ENCODE measurements at regions not wholly inside any gene's neighbourhood (a gene's known extent, or its start where the extent isn't known, plus 50 kb on each side); places are given as distances from the start of the nearest gene placed in this dataset.

DNA sequence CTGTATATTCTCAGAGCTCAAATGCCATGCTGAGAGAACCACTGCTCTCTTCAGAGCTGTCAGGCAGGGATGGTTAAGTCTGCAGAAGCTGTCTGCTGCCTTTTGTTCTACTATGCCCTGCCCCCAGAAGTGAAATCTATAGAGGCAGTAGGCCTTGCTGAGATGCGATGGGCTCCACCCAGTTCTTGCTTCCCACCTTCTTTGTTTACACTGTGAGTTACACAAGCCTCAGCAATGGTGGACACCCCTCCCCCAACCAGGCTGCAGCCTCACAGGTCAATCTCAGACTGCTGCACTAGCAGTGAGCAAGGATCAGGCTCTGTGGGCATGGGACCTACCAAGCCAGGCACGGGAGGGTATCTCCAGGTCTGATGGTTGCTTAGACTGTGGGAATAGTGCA, 271.6 kb downstream of the CENPC start:
- Histone ChIP-seq H3K4me1 (ENCODE audit: insufficient read depth, low read length, poor library complexity, severe bottlenecking) (no peaks in the 10 kb centered on the region), H3K79me2 (ENCODE audit: insufficient read depth, low read depth, low read length) (no peaks in the 10 kb centered on the region), H2AFZ (ENCODE audit: low read length) (no peak overlapping the region), H3K27ac (ENCODE audit: low read depth, low read length, poor library complexity, severe bottlenecking) (no peak overlapping the region), H3K9me2 (ENCODE audit: insufficient read depth, low read length) (no peaks in the 10 kb centered on the region), H3K4me2 (ENCODE audit: low read length) (no peak overlapping the region), H4K20me1 (ENCODE audit: insufficient read depth, low read length) (no peaks in the 10 kb centered on the region), H3K36me3 (ENCODE audit: insufficient read depth, low read length) (no peaks in the 10 kb centered on the region), H3K9me3 (ENCODE audit: low read length) (no peaks in the 10 kb centered on the region), H3K4me3 (ENCODE audit: low read depth, low read length, poor library complexity, severe bottlenecking) (no peak overlapping the region)
- no peak for DNase-seq (ENCODE audit: low spot score)
- POLR2A ChIA-PET = interaction anchor here (0.6 kb wide), 1 partner anchor 549 kb away, joined by 3 read pairs; no protein-coding TSS in a partner anchor
- BruUV-seq (replicated peaks) = no TSS peak
- no peak for TF ChIP-seq EZH2phosphoT487 (IDR thresholded peaks at IDR 0.05; ENCODE audit: borderline replicate concordance, low read depth, low read length)
- TF ChIP-seq, protein P1, sequence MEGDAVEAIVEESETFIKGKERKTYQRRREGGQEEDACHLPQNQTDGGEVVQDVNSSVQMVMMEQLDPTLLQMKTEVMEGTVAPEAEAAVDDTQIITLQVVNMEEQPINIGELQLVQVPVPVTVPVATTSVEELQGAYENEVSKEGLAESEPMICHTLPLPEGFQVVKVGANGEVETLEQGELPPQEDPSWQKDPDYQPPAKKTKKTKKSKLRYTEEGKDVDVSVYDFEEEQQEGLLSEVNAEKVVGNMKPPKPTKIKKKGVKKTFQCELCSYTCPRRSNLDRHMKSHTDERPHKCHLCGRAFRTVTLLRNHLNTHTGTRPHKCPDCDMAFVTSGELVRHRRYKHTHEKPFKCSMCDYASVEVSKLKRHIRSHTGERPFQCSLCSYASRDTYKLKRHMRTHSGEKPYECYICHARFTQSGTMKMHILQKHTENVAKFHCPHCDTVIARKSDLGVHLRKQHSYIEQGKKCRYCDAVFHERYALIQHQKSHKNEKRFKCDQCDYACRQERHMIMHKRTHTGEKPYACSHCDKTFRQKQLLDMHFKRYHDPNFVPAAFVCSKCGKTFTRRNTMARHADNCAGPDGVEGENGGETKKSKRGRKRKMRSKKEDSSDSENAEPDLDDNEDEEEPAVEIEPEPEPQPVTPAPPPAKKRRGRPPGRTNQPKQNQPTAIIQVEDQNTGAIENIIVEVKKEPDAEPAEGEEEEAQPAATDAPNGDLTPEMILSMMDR (conservative IDR thresholded peaks at IDR 0.05; ENCODE audit: low read length) = no peak
- CTCF ChIA-PET (ENCODE audit: unreplicated experiment) = no interaction called here
- intact Hi-C loops (cut with micrococcal nuclease; ENCODE audit: unreplicated experiment) = no loop called here

DNA sequence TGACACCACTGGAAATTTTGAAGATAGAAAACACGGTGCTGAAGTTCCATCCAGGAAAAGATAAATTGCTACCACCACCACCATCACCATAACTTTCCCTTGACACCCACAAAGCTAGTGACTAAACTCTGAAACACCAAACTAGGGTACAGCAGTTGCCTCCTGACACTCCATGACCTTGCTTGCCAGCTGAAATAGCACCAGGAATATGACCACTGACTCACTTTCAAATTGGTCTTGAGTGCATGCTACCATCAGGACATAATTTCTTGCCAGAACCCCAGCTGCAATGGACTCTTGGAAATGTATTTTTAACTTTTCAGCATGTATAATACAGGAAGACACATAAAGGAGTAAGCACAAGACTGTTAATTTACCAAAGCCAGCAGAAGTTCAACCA, 283.3 kb downstream of the CENPC start:
- no peak overlapping the region for H3K27ac ChIP-seq (ENCODE audit: low read depth, low read length, poor library complexity, severe bottlenecking)
- H3K9me3 ChIP-seq (ENCODE audit: low read length) = no peaks in the 10 kb centered on the region
- no peaks in the 10 kb centered on the region for H3K79me2 ChIP-seq (ENCODE audit: insufficient read depth, low read depth, low read length)
- TF ChIP-seq, protein P1 (conservative IDR thresholded peaks at IDR 0.05; ENCODE audit: low read length) = no peak
- no peak for TF ChIP-seq EZH2phosphoT487 (IDR thresholded peaks at IDR 0.05; ENCODE audit: borderline replicate concordance, low read depth, low read length)
- no peak overlapping the region for H3K4me3 ChIP-seq (ENCODE audit: low read depth, low read length, poor library complexity, severe bottlenecking)
- intact Hi-C loops (cut with micrococcal nuclease; ENCODE audit: unreplicated experiment) = no loop called here
- H2AFZ ChIP-seq (ENCODE audit: low read length) = no peak overlapping the region
- H3K4me2 ChIP-seq (ENCODE audit: low read length) = no peak overlapping the region
- no peaks in the 10 kb centered on the region for H3K36me3 ChIP-seq (ENCODE audit: insufficient read depth, low read length)
- no peaks in the 10 kb centered on the region for H3K4me1 ChIP-seq (ENCODE audit: insufficient read depth, low read length, poor library complexity, severe bottlenecking)
- BruUV-seq (replicated peaks) = no TSS peak
- no peaks in the 10 kb centered on the region for H4K20me1 ChIP-seq (ENCODE audit: insufficient read depth, low read length)
- H3K9me2 ChIP-seq (ENCODE audit: insufficient read depth, low read length) = no peaks in the 10 kb centered on the region
- DNase-seq (ENCODE audit: low spot score) = no peak
- CTCF ChIA-PET (ENCODE audit: unreplicated experiment) = no interaction called here
- POLR2A ChIA-PET = no interaction called here

DNA sequence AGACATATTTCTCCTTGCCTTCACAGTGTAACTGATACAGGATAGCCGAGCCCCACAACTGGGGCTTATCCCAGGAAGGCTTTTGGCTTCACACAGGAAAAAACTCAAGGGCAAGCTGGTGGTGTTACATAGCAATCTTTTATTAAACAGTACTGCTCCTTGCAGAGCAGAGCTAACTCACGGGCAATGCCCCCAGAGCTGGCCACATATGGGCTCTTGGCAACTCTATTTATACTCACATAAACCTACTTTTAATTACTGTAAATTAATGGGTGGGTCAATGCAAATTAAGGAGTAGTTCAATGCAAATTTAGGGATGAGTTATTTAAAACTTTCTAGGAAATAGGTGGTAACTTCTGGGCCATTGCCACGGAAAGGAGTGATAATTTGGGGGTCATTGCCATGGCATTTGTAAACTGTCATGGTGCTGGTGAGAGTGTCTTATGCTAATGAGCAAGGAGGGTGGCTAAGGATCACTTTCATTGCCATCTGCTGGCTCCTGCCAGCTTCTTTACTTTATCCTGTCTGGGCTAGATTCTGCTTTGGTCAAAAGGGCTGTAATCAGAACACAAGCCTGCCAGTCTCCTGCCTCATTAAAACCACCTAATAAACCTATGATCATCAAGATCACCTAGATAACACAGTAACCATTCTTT, 288.8 kb downstream of the CENPC start:
- intact Hi-C loops (cut with micrococcal nuclease; ENCODE audit: unreplicated experiment) = no loop called here

More for the DNA sequence above, 288.8 kb downstream of the CENPC start:
- Histone ChIP-seq H3K9me3 (ENCODE audit: low read length) (no peaks in the 10 kb centered on the region), H3K4me3 (ENCODE audit: low read depth, low read length, poor library complexity, severe bottlenecking) (no peak overlapping the region), H3K79me2 (ENCODE audit: insufficient read depth, low read depth, low read length) (no peaks in the 10 kb centered on the region), H3K4me2 (ENCODE audit: low read length) (no peak overlapping the region), H3K36me3 (ENCODE audit: insufficient read depth, low read length) (no peaks in the 10 kb centered on the region), H3K9me2 (ENCODE audit: insufficient read depth, low read length) (no peaks in the 10 kb centered on the region), H4K20me1 (ENCODE audit: insufficient read depth, low read length) (no peaks in the 10 kb centered on the region), H3K4me1 (ENCODE audit: insufficient read depth, low read length, poor library complexity, severe bottlenecking) (no peaks in the 10 kb centered on the region), H2AFZ (ENCODE audit: low read length) (no peak overlapping the region), H3K27ac (ENCODE audit: low read depth, low read length, poor library complexity, severe bottlenecking) (no peak overlapping the region)
- no peak for TF ChIP-seq EZH2phosphoT487 (IDR thresholded peaks at IDR 0.05; ENCODE audit: borderline replicate concordance, low read depth, low read length)
- TF ChIP-seq, protein P1 (conservative IDR thresholded peaks at IDR 0.05; ENCODE audit: low read length) = no peak
- BruUV-seq (replicated peaks) = no TSS peak
- POLR2A ChIA-PET = interaction anchor here (1.0 kb wide), 1 partner anchor 16 kb away, joined by 3 read pairs; no protein-coding TSS in a partner anchor
- DNase-seq (ENCODE audit: low spot score) = no peak
- CTCF ChIA-PET (ENCODE audit: unreplicated experiment) = no interaction called here

Measured in OCI-LY7 (cell line).